ENCODE measurements at regions not wholly inside any gene's neighbourhood (a gene's known extent, or its start where the extent isn't known, plus 50 kb on each side); places are given as distances from the start of the nearest gene placed in this dataset.

- DNase-seq: no peak
These were observed 256.4 kb downstream of the SNAPC1 start for GRCh38 chr14:62018606-62019005.

GRCh38 chr14:62027958-62028357 lies 265.7 kb downstream of the SNAPC1 start:
- DNase-seq: no peak

GRCh38 chr14:62029569-62029924 lies 267.3 kb downstream of the SNAPC1 start:
- no peak for DNase-seq

GRCh38 chr14:62030387-62030786 lies 268.2 kb downstream of the SNAPC1 start:
- no peak for DNase-seq

- no peak for DNase-seq
These were observed 269.3 kb downstream of the SNAPC1 start for GRCh38 chr14:62031504-62031903.

GRCh38 chr14:62053188-62053587 lies 291.0 kb downstream of the SNAPC1 start:
- DNase-seq: no peak

- no peak for DNase-seq
These were observed 294.6 kb downstream of the SNAPC1 start for GRCh38 chr14:62056789-62057188.

GRCh38 chr14:62062645-62063044 lies 300.4 kb downstream of the SNAPC1 start:
- no peak for DNase-seq

GRCh38 chr14:62064751-62065323 lies 302.6 kb downstream of the SNAPC1 start:
- DNase-seq: no peak

GRCh38 chr14:62066304-62066703 lies 304.1 kb downstream of the SNAPC1 start:
- DNase-seq: no peak

GRCh38 chr14:62071039-62071438 lies 308.8 kb downstream of the SNAPC1 start:
- no peak for DNase-seq

- DNase-seq: no peak
These were observed 314.1 kb downstream of the SNAPC1 start for GRCh38 chr14:62076368-62076767.

- no peak for DNase-seq
These were observed 314.8 kb downstream of the SNAPC1 start for GRCh38 chr14:62076825-62077605.

- DNase-seq: no peak
These were observed 315.5 kb downstream of the SNAPC1 start for GRCh38 chr14:62077676-62078261.

GRCh38 chr14:62079038-62079437 lies 316.8 kb downstream of the SNAPC1 start:
- no peak for DNase-seq

- DNase-seq: no peak
These were observed 318.9 kb downstream of the SNAPC1 start for GRCh38 chr14:62081012-62081612.

- no peak for DNase-seq
These were observed 319.7 kb downstream of the SNAPC1 start for GRCh38 chr14:62081951-62082350.

- DNase-seq: no peak
These were observed 320.6 kb downstream of the SNAPC1 start for GRCh38 chr14:62082779-62083178.

GRCh38 chr14:62084020-62084419 lies 321.8 kb downstream of the SNAPC1 start:
- no peak for DNase-seq

- DNase-seq: no peak
These were observed 325.0 kb downstream of the SNAPC1 start for GRCh38 chr14:62087191-62087590.

- no peak for DNase-seq
These were observed 331.5 kb downstream of the SNAPC1 start for GRCh38 chr14:62093736-62094135.

GRCh38 chr14:62097072-62097471 lies 334.9 kb downstream of the SNAPC1 start:
- DNase-seq: no peak

- DNase-seq: no peak
These were observed 335.6 kb downstream of the SNAPC1 start for GRCh38 chr14:62097824-62098223.

- DNase-seq: no peak
These were observed 336.1 kb downstream of the SNAPC1 start for GRCh38 chr14:62098357-62098756.

All from NCI-H526 (cell line).